PC-3 (cell line): ENCODE measurements at regions not wholly inside any gene's neighbourhood (a gene's known extent, or its start where the extent isn't known, plus 50 kb on each side); places are given as distances from the start of the nearest gene placed in this dataset.

Experiments
- ATAC-seq: fragments of 200-7000 bp; cut with Tn5 transposase; 2 replicates; pipeline ENCODE4 v1.9.1; 2020; ENCODE audit warnings: mild to moderate bottlenecking, moderate library complexity
- BruUV-seq: library from RNA; stranded (reverse); fragments of 400-500 nt; replicated peaks from 2 replicates; lab custom pipeline; 2021; lab: Mats Ljungman, UMichigan
- CTCF ChIA-PET: fragments of 300-600 bp; sonication (Branson Sonifier 250); formaldehyde crosslinking; loops from one replicate; lab custom pipeline; 2022; ENCODE audit warnings: antibody characterized with exemption; lab: Charles Lee
- POLR2A ChIA-PET: fragments of 300-600 bp; sonication (Branson Sonifier 250); formaldehyde crosslinking; loops from one replicate; lab custom pipeline; 2022; ENCODE audit warnings: antibody characterized with exemption; ENCODE audit not compliant: unreplicated experiment; lab: Charles Lee
- DNase-seq: peaks from one replicate; pipeline ENCODE4 v3.0.0-alpha.2; 2015
- H2AFZ ChIP-seq: fragments of 300-600 bp; sonication (generic); 2 replicates; pipeline ENCODE4 v1.6.0; 2016; ENCODE audit warnings: antibody characterized with exemption, low read length
- H3F3A ChIP-seq: fragments of 300-600 bp; sonication (generic); one replicate; pipeline ENCODE4 v1.6.0; 2017; ENCODE audit warnings: antibody characterized with exemption, low read length, control low read depth, mild to moderate bottlenecking; ENCODE audit not compliant: unreplicated experiment
- H3K27ac ChIP-seq: fragments of 300-600 bp; sonication (generic); 2 replicates; pipeline ENCODE4 v1.5.1; 2016; ENCODE audit warnings: mild to moderate bottlenecking, low read length
- H3K27me3 ChIP-seq: fragments of 300-600 bp; sonication (generic); 2 replicates; pipeline ENCODE4 v1.6.1; 2016; ENCODE audit warnings: low read length, mixed read lengths
- H3K36me3 ChIP-seq: fragments of 300-600 bp; sonication (generic); 2 replicates; pipeline ENCODE4 v1.6.1; 2016; ENCODE audit warnings: low read depth, mixed run types, low read length, mixed read lengths
- H3K4me1 ChIP-seq: fragments of 300-600 bp; sonication (generic); 2 replicates; pipeline ENCODE4 v1.5.1; 2016; ENCODE audit warnings: low read length; ENCODE audit not compliant: insufficient read depth
- H3K4me2 ChIP-seq: fragments of 300-600 bp; sonication (generic); 2 replicates; pipeline ENCODE4 v1.6.0; 2016; ENCODE audit warnings: low read length
- H3K4me3 ChIP-seq: fragments of 300-600 bp; sonication (generic); 2 replicates; pipeline ENCODE4 v1.5.1; 2016; ENCODE audit warnings: mild to moderate bottlenecking, low read length, mixed read lengths
- H3K79me2 ChIP-seq: fragments of 300-600 bp; sonication (generic); 2 replicates; pipeline ENCODE4 v1.6.1; 2017; ENCODE audit warnings: low read length, mixed read lengths
- H3K9ac ChIP-seq: fragments of 300-600 bp; sonication (generic); 2 replicates; pipeline ENCODE4 v1.6.0; 2016; ENCODE audit warnings: mild to moderate bottlenecking, low read length
- H3K9me2 ChIP-seq: fragments of 300-600 bp; sonication (generic); replicated peaks from 2 replicates; pipeline ENCODE4 v1.6.1; 2016; ENCODE audit warnings: mixed run types, low read length, mixed read lengths
- H3K9me3 ChIP-seq: fragments of 300-600 bp; sonication (generic); 2 replicates; pipeline ENCODE4 v1.6.1; 2016; ENCODE audit warnings: low read length, mixed read lengths
- H4K20me1 ChIP-seq: fragments of 300-600 bp; sonication (generic); 2 replicates; pipeline ENCODE4 v1.6.1; 2016; ENCODE audit warnings: low read length, mixed read lengths
- CTCF ChIP-seq: fragments of 300-600 bp; sonication (generic); conservative IDR thresholded peaks from 2 replicates; pipeline ENCODE4 v1.5.1; 2017; ENCODE audit warnings: antibody characterized with exemption, low read depth, mild to moderate bottlenecking, low read length
- EZH2 ChIP-seq: fragments of 300-600 bp; sonication (generic); IDR thresholded peaks from one replicate; pipeline ENCODE4 v1.6.1; 2017; ENCODE audit warnings: antibody characterized with exemption, mild to moderate bottlenecking, low read length; ENCODE audit not compliant: unreplicated experiment
- EZH2phosphoT487 ChIP-seq: fragments of 300-600 bp; sonication (generic); IDR thresholded peaks from 2 replicates; pipeline ENCODE4 v1.6.1; 2018; ENCODE audit warnings: mild to moderate bottlenecking, antibody characterized with exemption, low read length, borderline replicate concordance
- intact Hi-C: fragments of 100-400 bp; cut with micrococcal nuclease; formaldehyde crosslinking; loops from 2 replicates; pipeline ENCODE4 v1.9.0; 2023

GRCh38 chr4:178595500-178596138 is 1153.4 kb upstream of the AGA start:
- H3K36me3 ChIP-seq = no peaks in the 10 kb centered on the region
- DNase-seq (no peak), ATAC-seq (no peak)
- ChIA-PET POLR2A (no interaction called here), CTCF (no interaction called here)
- no peaks in the 10 kb centered on the region for H3K4me1 ChIP-seq
- no peaks in the 10 kb centered on the region for H3K79me2 ChIP-seq
- intact Hi-C loops = loop anchor here (5.0 to 10.0 kb wide), 2 partner anchors 712 to 931 kb away; no protein-coding TSS in a partner anchor
- no peak overlapping the region for H2AFZ ChIP-seq
- no TSS peak for BruUV-seq
- H3K4me2 ChIP-seq = no peak overlapping the region
- H3K27ac ChIP-seq = no peak overlapping the region
- H3F3A ChIP-seq = no peaks in the 10 kb centered on the region
- no peaks in the 10 kb centered on the region for H4K20me1 ChIP-seq
- H3K9me3 ChIP-seq = no peaks in the 10 kb centered on the region
- H3K27me3 ChIP-seq = no peaks in the 10 kb centered on the region
- no peak for TF ChIP-seq EZH2
- TF ChIP-seq EZH2phosphoT487 = no peak
- no peak for TF ChIP-seq CTCF
- no peaks in the 10 kb centered on the region for H3K9me2 ChIP-seq
- no peak overlapping the region for H3K4me3 ChIP-seq
- H3K9ac ChIP-seq = no peak overlapping the region

- no peaks in the 10 kb centered on the region for H3K79me2 ChIP-seq
- DNase-seq (no peak), ATAC-seq (no peak)
- no peaks in the 10 kb centered on the region for H3K9me2 ChIP-seq
- no peak overlapping the region for H3K4me2 ChIP-seq
- H3K4me1 ChIP-seq = no peaks in the 10 kb centered on the region
- H3K9ac ChIP-seq = no peak overlapping the region
- H3K27me3 ChIP-seq = no peaks in the 10 kb centered on the region
- no peaks in the 10 kb centered on the region for H3K9me3 ChIP-seq
- ChIA-PET CTCF (interaction anchor here (0.6 kb wide), 1 partner anchor 872 kb away, joined by 4 read pairs; no protein-coding TSS in a partner anchor), POLR2A (no interaction called here)
- no peaks in the 10 kb centered on the region for H3F3A ChIP-seq
- no peak for TF ChIP-seq EZH2
- TF ChIP-seq EZH2phosphoT487 = no peak
- TF ChIP-seq CTCF = no peak
- no peaks in the 10 kb centered on the region for H4K20me1 ChIP-seq
- BruUV-seq = no TSS peak
- no peak overlapping the region for H2AFZ ChIP-seq
- intact Hi-C loops = loop anchor here (5.0 to 10.0 kb wide), 2 partner anchors 709 to 934 kb away; no protein-coding TSS in a partner anchor
- no peak overlapping the region for H3K4me3 ChIP-seq
- H3K36me3 ChIP-seq = no peaks in the 10 kb centered on the region
- H3K27ac ChIP-seq = no peak overlapping the region
Observed at GRCh38 chr4:178598672-178599071, 1156.4 kb upstream of the AGA start.

- H3K4me3 ChIP-seq = no peak overlapping the region
- H3K4me2 ChIP-seq = no peak overlapping the region
- H3K9me2 ChIP-seq = no peaks in the 10 kb centered on the region
- no peaks in the 10 kb centered on the region for H3F3A ChIP-seq
- ATAC-seq (no peak; the same call in 1 of the 2 replicates), DNase-seq (peak; percentile 32)
- no peak overlapping the region for H3K27ac ChIP-seq
- no TSS peak for BruUV-seq
- H3K79me2 ChIP-seq = no peaks in the 10 kb centered on the region
- no peak for TF ChIP-seq EZH2
- no peak for TF ChIP-seq EZH2phosphoT487
- peak; percentile 62 for TF ChIP-seq CTCF
- H3K9me3 ChIP-seq = no peaks in the 10 kb centered on the region
- intact Hi-C loops = loop anchor here (5.0 to 10.0 kb wide), 2 partner anchors 708 to 935 kb away; no protein-coding TSS in a partner anchor
- H3K4me1 ChIP-seq = no peaks in the 10 kb centered on the region
- H3K9ac ChIP-seq = no peak overlapping the region
- no peaks in the 10 kb centered on the region for H3K27me3 ChIP-seq
- H4K20me1 ChIP-seq = no peaks in the 10 kb centered on the region
- H2AFZ ChIP-seq = no peak overlapping the region
- CTCF ChIA-PET = interaction anchor here (0.6 kb wide), 1 partner anchor 873 kb away, joined by 4 read pairs; no protein-coding TSS in a partner anchor
- H3K36me3 ChIP-seq = no peaks in the 10 kb centered on the region
- POLR2A ChIA-PET = no interaction called here
Observed at GRCh38 chr4:178599521-178599920, 1157.3 kb upstream of the AGA start.
